Hepatocyte (in vitro differentiated cells): ENCODE measurements at regions not wholly inside any gene's neighbourhood (a gene's known extent, or its start where the extent isn't known, plus 50 kb on each side); places are given as distances from the start of the nearest gene placed in this dataset.

Experiments used
- EZH2phosphoT487 ChIP-seq: fragments of 200-600 bp; sonication (generic); IDR thresholded peaks from one replicate; pipeline ENCODE4 v1.6.1; 2018; ENCODE audit warnings: antibody characterized with exemption, mild to moderate bottlenecking, low read depth, moderate library complexity; ENCODE audit not compliant: unreplicated experiment, severe bottlenecking
- TF ChIP-seq, protein P1 (sequence below): fragments of 200-600 bp; sonication (generic); IDR thresholded peaks from 2 replicates; pipeline ENCODE4 v1.5.1; 2016; ENCODE audit warnings: antibody characterized with exemption, mild to moderate bottlenecking; ENCODE audit not compliant: poor library complexity

DNA sequence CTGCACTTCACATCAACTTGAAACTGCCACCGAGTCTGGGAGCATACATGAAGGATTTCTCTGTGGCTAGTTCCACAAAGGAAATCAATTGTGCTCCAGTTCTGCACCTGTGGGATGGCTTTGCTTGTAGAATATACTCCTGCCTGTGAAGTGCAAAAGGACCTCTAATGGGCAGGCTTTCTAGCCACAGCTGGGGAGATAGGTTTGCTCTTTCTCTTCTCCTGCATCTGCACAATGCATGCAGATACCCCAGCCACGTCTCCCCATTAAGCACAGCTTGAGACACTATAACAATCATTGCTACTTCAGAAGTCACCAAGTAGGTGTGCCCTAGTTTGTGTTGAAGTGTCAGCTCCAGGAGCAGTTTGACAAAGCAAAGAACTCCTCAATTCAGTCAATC is 364.6 kb downstream of the ZIC3 start:
- TF ChIP-seq, protein P1, sequence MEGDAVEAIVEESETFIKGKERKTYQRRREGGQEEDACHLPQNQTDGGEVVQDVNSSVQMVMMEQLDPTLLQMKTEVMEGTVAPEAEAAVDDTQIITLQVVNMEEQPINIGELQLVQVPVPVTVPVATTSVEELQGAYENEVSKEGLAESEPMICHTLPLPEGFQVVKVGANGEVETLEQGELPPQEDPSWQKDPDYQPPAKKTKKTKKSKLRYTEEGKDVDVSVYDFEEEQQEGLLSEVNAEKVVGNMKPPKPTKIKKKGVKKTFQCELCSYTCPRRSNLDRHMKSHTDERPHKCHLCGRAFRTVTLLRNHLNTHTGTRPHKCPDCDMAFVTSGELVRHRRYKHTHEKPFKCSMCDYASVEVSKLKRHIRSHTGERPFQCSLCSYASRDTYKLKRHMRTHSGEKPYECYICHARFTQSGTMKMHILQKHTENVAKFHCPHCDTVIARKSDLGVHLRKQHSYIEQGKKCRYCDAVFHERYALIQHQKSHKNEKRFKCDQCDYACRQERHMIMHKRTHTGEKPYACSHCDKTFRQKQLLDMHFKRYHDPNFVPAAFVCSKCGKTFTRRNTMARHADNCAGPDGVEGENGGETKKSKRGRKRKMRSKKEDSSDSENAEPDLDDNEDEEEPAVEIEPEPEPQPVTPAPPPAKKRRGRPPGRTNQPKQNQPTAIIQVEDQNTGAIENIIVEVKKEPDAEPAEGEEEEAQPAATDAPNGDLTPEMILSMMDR, result no peak
- TF ChIP-seq EZH2phosphoT487, result no peak
